Astrocyte (in vitro differentiated cells and primary cell): ENCODE measurements at regions not wholly inside any gene's neighbourhood (a gene's known extent, or its start where the extent isn't known, plus 50 kb on each side); places are given as distances from the start of the nearest gene placed in this dataset.

Experiments
- DNase-seq: peaks from one replicate; pipeline ENCODE4 v3.0.0-alpha.2; 2010; ENCODE audit warnings: low read depth
- FAIRE-seq: peaks from 2 replicates; lab custom pipeline; 2011; peaks lifted over from hg19 to GRCh38; lab: Jason Lieb, UNC
- H2AFZ ChIP-seq: 2 replicates; pipeline ENCODE4 v1.6.0; 2012; ENCODE audit warnings: low read depth, low read length, inconsistent platforms
- H3K27ac ChIP-seq: 2 replicates; pipeline ENCODE4 v1.5.1; 2011; ENCODE audit warnings: low read depth, low read length, inconsistent platforms
- H3K27me3 ChIP-seq: 2 replicates; pipeline ENCODE4 v1.6.0; 2011; ENCODE audit warnings: low read length, inconsistent platforms; ENCODE audit not compliant: insufficient read depth
- H3K36me3 ChIP-seq: 2 replicates; pipeline ENCODE4 v1.5.1; 2011; ENCODE audit warnings: low read length, inconsistent platforms; ENCODE audit not compliant: insufficient read depth
- H3K4me1 ChIP-seq: 2 replicates; pipeline ENCODE4 v1.5.1; 2011; ENCODE audit warnings: low read length, inconsistent platforms; ENCODE audit not compliant: insufficient read depth
- H3K4me2 ChIP-seq: 2 replicates; pipeline ENCODE4 v1.6.0; 2012; ENCODE audit warnings: low read length, inconsistent platforms
- H3K4me3 ChIP-seq: 2 replicates; pipeline ENCODE4 v1.5.1; 2011; ENCODE audit warnings: low read depth, mild to moderate bottlenecking, low read length, inconsistent platforms; ENCODE audit not compliant: insufficient read depth
- H3K79me2 ChIP-seq: 2 replicates; pipeline ENCODE4 v1.6.0; 2012; ENCODE audit warnings: mild to moderate bottlenecking, low read length, inconsistent platforms; ENCODE audit not compliant: insufficient read depth
- H3K9ac ChIP-seq: 2 replicates; pipeline ENCODE4 v1.6.0; 2012; ENCODE audit warnings: mild to moderate bottlenecking, low read length, inconsistent platforms
- H3K9me3 ChIP-seq: 2 replicates; pipeline ENCODE4 v1.5.1; 2012; ENCODE audit warnings: low read depth, mild to moderate bottlenecking, low read length, inconsistent platforms; ENCODE audit not compliant: insufficient read depth
- H4K20me1 ChIP-seq: 2 replicates; pipeline ENCODE4 v1.6.0; 2012; ENCODE audit warnings: low read length, inconsistent platforms; ENCODE audit not compliant: insufficient read depth
- H3K27ac Mint-ChIP-seq: one replicate; pipeline ENCODE4 v1.8.0; 2021; ENCODE audit warnings: mild to moderate bottlenecking, mixed read lengths; ENCODE audit not compliant: unreplicated experiment
- H3K27me3 Mint-ChIP-seq: one replicate; pipeline ENCODE4 v1.8.0; 2021; ENCODE audit warnings: low read depth, mixed read lengths; ENCODE audit not compliant: unreplicated experiment
- H3K36me3 Mint-ChIP-seq: one replicate; pipeline ENCODE4 v1.8.0; 2021; ENCODE audit warnings: low read depth, mixed read lengths; ENCODE audit not compliant: unreplicated experiment
- H3K4me1 Mint-ChIP-seq: one replicate; pipeline ENCODE4 v1.8.0; 2021; ENCODE audit warnings: low read depth, mixed read lengths; ENCODE audit not compliant: unreplicated experiment
- H3K4me3 Mint-ChIP-seq: one replicate; pipeline ENCODE4 v1.8.0; 2021; ENCODE audit warnings: mild to moderate bottlenecking, moderate library complexity, mixed read lengths; ENCODE audit not compliant: unreplicated experiment
- H3K9me3 Mint-ChIP-seq: one replicate; pipeline ENCODE4 v1.8.0; 2021; ENCODE audit warnings: mild to moderate bottlenecking, mixed read lengths; ENCODE audit not compliant: unreplicated experiment
- EZH2 ChIP-seq: IDR thresholded peaks from 2 replicates; pipeline ENCODE4 v1.6.1; 2012; ENCODE audit warnings: mild to moderate bottlenecking, low read length, inconsistent platforms; ENCODE audit not compliant: insufficient read depth
- TF ChIP-seq, protein P1 (sequence below): IDR thresholded peaks from 2 replicates; pipeline ENCODE4 v1.5.1; 2011; ENCODE audit warnings: low read depth, mild to moderate bottlenecking, inconsistent platforms, low read length, moderate library complexity; ENCODE audit not compliant: insufficient read depth

DNA sequence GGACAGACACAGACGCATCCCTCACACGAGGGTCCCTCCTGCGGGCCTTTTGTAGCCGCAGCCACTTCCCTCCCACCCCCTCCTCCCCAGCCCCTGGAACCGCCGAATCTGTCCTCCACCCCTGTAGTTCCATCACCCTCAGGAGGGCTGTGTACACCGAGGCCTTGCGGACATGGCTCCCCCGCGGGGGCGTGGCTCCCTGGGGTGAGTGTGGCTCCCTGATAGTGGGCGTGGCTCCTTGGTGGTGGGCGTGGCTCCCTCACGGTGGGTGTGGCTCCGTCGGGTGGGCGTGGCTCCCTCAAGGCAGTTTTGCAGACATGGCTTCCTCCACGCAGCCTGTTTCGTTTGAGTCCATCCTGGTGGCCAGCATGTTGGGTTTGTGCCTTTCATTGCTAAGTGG lies 420.7 kb upstream of the SALL3 start:
- Mint-ChIP-seq H3K9me3 (peaks cover 26% of the 10 kb centered on the region), H3K36me3 (no peaks in the 10 kb centered on the region), H3K27ac (no peak overlapping the region), H3K4me3 (no peak overlapping the region), H3K27me3 (no peaks in the 10 kb centered on the region), H3K4me1 (no peaks in the 10 kb centered on the region)
- H3K4me1 ChIP-seq: peaks cover 5% of the 10 kb centered on the region
- H4K20me1 ChIP-seq: no peaks in the 10 kb centered on the region
- no peaks in the 10 kb centered on the region for H3K9me3 ChIP-seq
- H3K27me3 ChIP-seq: no peaks in the 10 kb centered on the region
- TF ChIP-seq, protein P1, sequence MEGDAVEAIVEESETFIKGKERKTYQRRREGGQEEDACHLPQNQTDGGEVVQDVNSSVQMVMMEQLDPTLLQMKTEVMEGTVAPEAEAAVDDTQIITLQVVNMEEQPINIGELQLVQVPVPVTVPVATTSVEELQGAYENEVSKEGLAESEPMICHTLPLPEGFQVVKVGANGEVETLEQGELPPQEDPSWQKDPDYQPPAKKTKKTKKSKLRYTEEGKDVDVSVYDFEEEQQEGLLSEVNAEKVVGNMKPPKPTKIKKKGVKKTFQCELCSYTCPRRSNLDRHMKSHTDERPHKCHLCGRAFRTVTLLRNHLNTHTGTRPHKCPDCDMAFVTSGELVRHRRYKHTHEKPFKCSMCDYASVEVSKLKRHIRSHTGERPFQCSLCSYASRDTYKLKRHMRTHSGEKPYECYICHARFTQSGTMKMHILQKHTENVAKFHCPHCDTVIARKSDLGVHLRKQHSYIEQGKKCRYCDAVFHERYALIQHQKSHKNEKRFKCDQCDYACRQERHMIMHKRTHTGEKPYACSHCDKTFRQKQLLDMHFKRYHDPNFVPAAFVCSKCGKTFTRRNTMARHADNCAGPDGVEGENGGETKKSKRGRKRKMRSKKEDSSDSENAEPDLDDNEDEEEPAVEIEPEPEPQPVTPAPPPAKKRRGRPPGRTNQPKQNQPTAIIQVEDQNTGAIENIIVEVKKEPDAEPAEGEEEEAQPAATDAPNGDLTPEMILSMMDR: no peak
- no peak for TF ChIP-seq EZH2
- FAIRE-seq: no peak
- no peak overlapping the region for H3K4me3 ChIP-seq
- no peaks in the 10 kb centered on the region for H3K79me2 ChIP-seq
- no peak overlapping the region for H3K27ac ChIP-seq
- H3K9ac ChIP-seq: no peak overlapping the region
- H3K36me3 ChIP-seq: no peaks in the 10 kb centered on the region
- no peak for DNase-seq
- no peak overlapping the region for H3K4me2 ChIP-seq
- no peak overlapping the region for H2AFZ ChIP-seq

DNA sequence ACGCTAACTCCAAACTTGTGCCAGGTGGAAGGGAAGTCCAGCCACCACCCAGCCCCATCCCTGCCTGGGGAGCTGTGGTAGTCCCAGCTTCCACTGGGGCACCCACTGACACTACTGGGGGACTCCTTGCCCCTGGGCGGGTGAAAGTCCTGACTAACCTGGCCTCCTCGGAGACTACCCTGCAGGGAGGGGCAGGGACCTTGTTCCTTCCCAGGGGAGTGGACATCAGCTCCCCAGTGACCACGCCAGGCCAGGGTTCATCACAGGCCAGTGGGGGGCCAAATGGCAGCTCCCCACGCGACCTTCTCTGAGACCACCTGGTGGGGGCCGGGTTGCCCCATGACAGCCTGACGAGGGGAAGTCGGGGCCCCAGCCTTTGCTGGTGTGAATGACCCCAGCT lies 420.0 kb upstream of the SALL3 start:
- no peak overlapping the region for H3K4me2 ChIP-seq
- Mint-ChIP-seq H3K4me1 (no peaks in the 10 kb centered on the region), H3K27me3 (no peaks in the 10 kb centered on the region), H3K4me3 (no peak overlapping the region), H3K9me3 (peaks cover 24% of the 10 kb centered on the region), H3K27ac (no peak overlapping the region), H3K36me3 (no peaks in the 10 kb centered on the region)
- H4K20me1 ChIP-seq: no peaks in the 10 kb centered on the region
- TF ChIP-seq, protein P1: no peak
- no peak for TF ChIP-seq EZH2
- DNase-seq (no peak), FAIRE-seq (no peak)
- peaks cover 5% of the 10 kb centered on the region for H3K4me1 ChIP-seq
- no peaks in the 10 kb centered on the region for H3K36me3 ChIP-seq
- H3K9ac ChIP-seq: no peak overlapping the region
- no peak overlapping the region for H3K27ac ChIP-seq
- H3K9me3 ChIP-seq: no peaks in the 10 kb centered on the region
- no peak overlapping the region for H2AFZ ChIP-seq
- no peaks in the 10 kb centered on the region for H3K27me3 ChIP-seq
- H3K79me2 ChIP-seq: no peaks in the 10 kb centered on the region
- H3K4me3 ChIP-seq: no peak overlapping the region

DNA sequence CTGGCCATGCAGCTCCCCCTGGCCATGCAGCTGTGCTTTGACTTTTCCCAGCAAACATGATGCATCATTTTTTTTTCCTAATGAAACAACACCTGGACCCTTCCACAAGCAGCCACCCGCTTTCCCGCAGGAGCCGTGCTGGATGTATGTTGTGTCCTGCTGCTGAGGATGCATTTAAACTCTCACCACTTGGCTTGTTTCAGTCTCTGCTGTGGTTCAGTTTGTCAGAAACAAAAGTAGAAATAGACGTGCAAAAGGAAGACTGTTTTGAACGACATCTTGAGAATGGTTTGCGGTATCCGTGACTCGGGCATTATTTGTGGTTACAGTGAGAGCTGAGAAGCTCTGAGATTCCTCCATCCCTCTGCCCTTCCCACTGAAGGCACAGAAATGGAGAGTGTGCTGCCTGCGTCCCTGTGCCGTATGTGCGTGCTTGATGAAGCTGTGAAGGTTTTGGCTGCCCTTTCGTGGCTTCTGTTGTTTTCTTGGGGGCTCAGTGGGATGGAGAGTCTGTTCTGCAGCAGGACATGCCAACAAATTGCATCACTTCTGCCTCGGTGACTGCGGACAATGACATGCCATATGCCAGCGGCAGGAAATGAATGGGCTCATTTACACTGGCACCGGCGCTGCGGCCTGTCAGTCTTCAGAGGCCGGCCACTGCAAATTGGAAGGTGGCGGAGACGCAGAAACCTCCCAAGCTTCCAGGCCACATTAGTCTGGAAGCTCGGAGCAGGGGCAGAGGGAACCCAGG lies 417.7 kb upstream of the SALL3 start:
- peak overlapping the region; percentile 69 for H2AFZ ChIP-seq
- Mint-ChIP-seq H3K27me3 (no peaks in the 10 kb centered on the region), H3K27ac (peak overlapping the region; percentile 44), H3K4me1 (no peaks in the 10 kb centered on the region), H3K9me3 (peaks cover 27% of the 10 kb centered on the region), H3K36me3 (no peaks in the 10 kb centered on the region), H3K4me3 (no peak overlapping the region)
- FAIRE-seq (no peak), DNase-seq (peak; percentile 9)
- H3K27me3 ChIP-seq: no peaks in the 10 kb centered on the region
- H3K9ac ChIP-seq: no peak overlapping the region
- no peaks in the 10 kb centered on the region for H3K79me2 ChIP-seq
- TF ChIP-seq, protein P1: no peak
- TF ChIP-seq EZH2: no peak
- no peak overlapping the region for H3K27ac ChIP-seq
- peak overlapping the region; percentile 65 for H3K4me2 ChIP-seq
- peaks cover 5% of the 10 kb centered on the region for H3K4me1 ChIP-seq
- peaks cover 5% of the 10 kb centered on the region for H3K9me3 ChIP-seq
- H4K20me1 ChIP-seq: no peaks in the 10 kb centered on the region
- H3K36me3 ChIP-seq: no peaks in the 10 kb centered on the region
- H3K4me3 ChIP-seq: peak overlapping the region; percentile 10
